B cell (primary cell): ENCODE measurements at regions not wholly inside any gene's neighbourhood (a gene's known extent, or its start where the extent isn't known, plus 50 kb on each side); places are given as distances from the start of the nearest gene placed in this dataset.

Source experiments
- EZH2 ChIP-seq: IDR thresholded peaks from 2 replicates; pipeline ENCODE4 v1.6.1; 2012; ENCODE audit warnings: borderline replicate concordance, low read depth, mild to moderate bottlenecking, moderate library complexity, low read length; ENCODE audit not compliant: insufficient read depth, poor library complexity, severe bottlenecking
- TF ChIP-seq, protein P1 (sequence below): fragments of 200-600 bp; IDR thresholded peaks from one replicate; pipeline ENCODE4 v1.8.0; 2022; ENCODE audit warnings: antibody characterized with exemption, mild to moderate bottlenecking

DNA sequence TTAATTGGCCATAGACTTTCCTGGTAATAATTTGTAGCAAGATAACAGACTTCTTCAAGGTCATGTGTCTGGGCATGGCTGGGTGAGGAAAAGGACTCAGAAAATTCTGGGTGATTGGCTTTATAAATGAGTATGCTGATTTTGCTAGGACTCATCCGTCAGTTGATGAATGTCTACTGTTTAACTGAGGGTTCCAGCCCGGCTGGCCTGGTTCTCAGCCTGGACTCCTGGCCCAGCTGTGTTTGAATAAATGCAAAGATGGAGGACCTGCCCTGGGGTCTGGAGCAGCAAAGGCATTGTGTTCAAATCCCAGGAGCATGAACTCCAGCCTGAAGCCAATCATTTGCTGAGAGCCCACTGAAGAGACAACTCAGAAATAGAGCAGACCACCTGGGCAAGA, 323.2 kb downstream of the LRFN2 start:
- TF ChIP-seq, protein P1, sequence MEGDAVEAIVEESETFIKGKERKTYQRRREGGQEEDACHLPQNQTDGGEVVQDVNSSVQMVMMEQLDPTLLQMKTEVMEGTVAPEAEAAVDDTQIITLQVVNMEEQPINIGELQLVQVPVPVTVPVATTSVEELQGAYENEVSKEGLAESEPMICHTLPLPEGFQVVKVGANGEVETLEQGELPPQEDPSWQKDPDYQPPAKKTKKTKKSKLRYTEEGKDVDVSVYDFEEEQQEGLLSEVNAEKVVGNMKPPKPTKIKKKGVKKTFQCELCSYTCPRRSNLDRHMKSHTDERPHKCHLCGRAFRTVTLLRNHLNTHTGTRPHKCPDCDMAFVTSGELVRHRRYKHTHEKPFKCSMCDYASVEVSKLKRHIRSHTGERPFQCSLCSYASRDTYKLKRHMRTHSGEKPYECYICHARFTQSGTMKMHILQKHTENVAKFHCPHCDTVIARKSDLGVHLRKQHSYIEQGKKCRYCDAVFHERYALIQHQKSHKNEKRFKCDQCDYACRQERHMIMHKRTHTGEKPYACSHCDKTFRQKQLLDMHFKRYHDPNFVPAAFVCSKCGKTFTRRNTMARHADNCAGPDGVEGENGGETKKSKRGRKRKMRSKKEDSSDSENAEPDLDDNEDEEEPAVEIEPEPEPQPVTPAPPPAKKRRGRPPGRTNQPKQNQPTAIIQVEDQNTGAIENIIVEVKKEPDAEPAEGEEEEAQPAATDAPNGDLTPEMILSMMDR: no peak
- TF ChIP-seq EZH2: no peak
